ENCODE measurements at regions not wholly inside any gene's neighbourhood (a gene's known extent, or its start where the extent isn't known, plus 50 kb on each side); places are given as distances from the start of the nearest gene placed in this dataset.

- Histone ChIP-seq H2BK20ac (ENCODE audit: low read depth, low read length, poor library complexity, severe bottlenecking) (no peak overlapping the region), H4K5ac (ENCODE audit: insufficient read length, low read depth, low read length) (no peak overlapping the region), H3K4me1 (ENCODE audit: insufficient read depth, low read length) (no peaks in the 10 kb centered on the region; the same call in 1 of the 2 replicates), H3K18ac (ENCODE audit: insufficient read length, low read depth, low read length) (no peak overlapping the region), H3K27me3 (ENCODE audit: insufficient read depth, low read length) (peaks cover 25% of the 10 kb centered on the region; the same call in 1 of the 2 replicates), H3K14ac (ENCODE audit: insufficient read depth, low read length) (no peak overlapping the region), H2BK15ac (ENCODE audit: low read depth, low read length) (no peak overlapping the region), H3K27ac (ENCODE audit: insufficient read length, low read depth, low read length) (no peak overlapping the region), H3T11ph (ENCODE audit: low read length) (no peak overlapping the region), H2AK5ac (ENCODE audit: insufficient read length, low read length) (no peak overlapping the region), H4K8ac (replicated peaks; ENCODE audit: insufficient read length, low read depth, low read length) (no peak overlapping the region), H3K9ac (ENCODE audit: extremely low read depth, insufficient read length, low read length) (no peak overlapping the region), H3K9me3 (ENCODE audit: control insufficient read depth, low read depth, low read length) (no peaks in the 10 kb centered on the region), H2BK12ac (ENCODE audit: insufficient read length, low read depth, low read length) (no peak overlapping the region), H3K56ac (ENCODE audit: insufficient read length, low read depth, low read length) (no peak overlapping the region), H3K4me2 (ENCODE audit: insufficient read depth, insufficient read length, low read length) (peak overlapping the region; percentile 62), H4K91ac (ENCODE audit: insufficient read length, low read depth, low read length) (no peak overlapping the region), H3K79me2 (ENCODE audit: insufficient read depth, low read length) (no peaks in the 10 kb centered on the region), H3K23me2 (ENCODE audit: insufficient read length, low read depth, low read length, poor library complexity, severe bottlenecking) (peaks cover 21% of the 10 kb centered on the region), H3K23ac (ENCODE audit: insufficient read length, low read depth, low read length) (no peak overlapping the region), H3K79me1 (ENCODE audit: insufficient read depth, low read depth, low read length, poor library complexity, severe bottlenecking) (no peaks in the 10 kb centered on the region), H4K20me1 (ENCODE audit: control insufficient read depth, insufficient read depth, insufficient read length) (no peaks in the 10 kb centered on the region), H3K4ac (ENCODE audit: low read depth, low read length) (no peak overlapping the region), H2BK120ac (ENCODE audit: low read depth, low read length, poor library complexity, severe bottlenecking) (no peak overlapping the region), H2AFZ (ENCODE audit: low read length) (no peak overlapping the region), H2BK5ac (ENCODE audit: insufficient read length, low read length) (no peak overlapping the region)
- no peaks in the 10 kb centered on the region for H3K9me3 Mint-ChIP-seq
- no peak for TF ChIP-seq CTCF (conservative IDR thresholded peaks at IDR 0.05)
- H3K27me3 Mint-ChIP-seq (ENCODE audit: low read depth) = peaks cover 93% of the 10 kb centered on the region
- H3K4me1 Mint-ChIP-seq = peaks cover 25% of the 10 kb centered on the region in 2 experiments
- peak overlapping the region; percentile 78 to 85 for H3K4me3 Mint-ChIP-seq
- DNase-seq = no peak
- no peak overlapping the region for H3K27ac Mint-ChIP-seq
- no peaks in the 10 kb centered on the region for H3K36me3 Mint-ChIP-seq (ENCODE audit: insufficient read depth in 1 of 3, low read depth in 3 of 3)
- no CpG with 5 or more reads among the region's 19 CpGs for WGBS (ENCODE audit: extremely low coverage, insufficient read length, low lambda C conversion rate)
Observed at GRCh38 chr18:34976534-34976898, 64.7 kb upstream of the MAPRE2 start.
